Breast epithelium (tissue), 3 donors: ENCODE measurements at regions not wholly inside any gene's neighbourhood (a gene's known extent, or its start where the extent isn't known, plus 50 kb on each side); places are given as distances from the start of the nearest gene placed in this dataset.
"Not testable (repeated sequence)": the region's sequence is repeated elsewhere in the genome, so short reads cannot be mapped to it uniquely, and the experiment has no call there.

Experiments
- CTCF ChIP-seq, 3 donors: fragments of 450-650 bp; IDR thresholded peaks; one replicate each; pipeline ENCODE4 v1.5.1; 2016 to 2017; ENCODE audit warnings: antibody characterized with exemption in 3 of 3, mild to moderate bottlenecking in 3 of 3, moderate library complexity in 3 of 3
- POLR2AphosphoS5 ChIP-seq, 3 donors: sonication (generic); formaldehyde crosslinking; IDR thresholded peaks; one replicate each; pipeline ENCODE4 v1.6.1; 2017; ENCODE audit warnings: antibody characterized with exemption in 3 of 3

GRCh38 chr14:19231421-19231820 is 202.7 kb downstream of the POTEG start:
- not testable (repeated sequence) for TF ChIP-seq POLR2AphosphoS5, CTCF (IDR thresholded peaks at IDR 0.05)
